H1 (cell line): ENCODE measurements at regions not wholly inside any gene's neighbourhood (a gene's known extent, or its start where the extent isn't known, plus 50 kb on each side); places are given as distances from the start of the nearest gene placed in this dataset.

Source experiments
- CTCF ChIA-PET: fragments of 300-600 bp; sonication (Branson Sonifier 250); formaldehyde crosslinking; loops from one replicate; lab custom pipeline; 2021; ENCODE audit not compliant: partially characterized antibody; lab: Charles Lee
- POLR2A ChIA-PET: fragments of 300-600 bp; sonication (Branson Sonifier 250); formaldehyde crosslinking; loops from one replicate; lab custom pipeline; 2021; ENCODE audit warnings: inconsistent platforms; ENCODE audit not compliant: partially characterized antibody; lab: Charles Lee
- DNase-seq, 2 experiments: peaks; one replicate each; pipeline versions ENCODE4 v3.0.0 to v3.0.0-alpha.2; 2010 to 2022; ENCODE audit warnings: low spot score in 2 of 2, low read depth in 1 of 2, mixed read lengths in 1 of 2
- FAIRE-seq: peaks from 2 replicates; lab custom pipeline; 2011; peaks lifted over from hg19 to GRCh38; lab: Jason Lieb, UNC
- H2AFZ ChIP-seq: 2 replicates; pipeline ENCODE4 v1.8.1; 2012; ENCODE audit warnings: low read length, inconsistent platforms
- H2AK5ac ChIP-seq: 2 replicates; pipeline ENCODE4 v1.6.1; 2013; ENCODE audit warnings: low read depth, low read length
- H2BK120ac ChIP-seq: replicated peaks from 2 replicates; pipeline ENCODE3; 2013; ENCODE audit warnings: low read depth, low read length, inconsistent platforms
- H2BK12ac ChIP-seq: 2 replicates; pipeline ENCODE4 v1.6.1; 2013; ENCODE audit warnings: low read depth, low read length
- H2BK15ac ChIP-seq: 2 replicates; pipeline ENCODE4 v1.6.1; 2013; ENCODE audit warnings: low read length
- H2BK20ac ChIP-seq: 2 replicates; pipeline ENCODE4 v1.6.1; 2013; ENCODE audit warnings: low read length
- H2BK5ac ChIP-seq: 2 replicates; pipeline ENCODE4 v1.6.1; 2013; ENCODE audit warnings: low read depth, low read length
- H3K14ac ChIP-seq: 2 replicates; pipeline ENCODE4 v1.6.1; 2013; ENCODE audit warnings: inconsistent platforms; ENCODE audit not compliant: insufficient read length
- H3K18ac ChIP-seq: 2 replicates; pipeline ENCODE4 v1.6.1; 2013; ENCODE audit warnings: low read length; ENCODE audit errors: extremely low read depth
- H3K23ac ChIP-seq: 2 replicates; pipeline ENCODE4 v1.6.1; 2013; ENCODE audit warnings: inconsistent platforms; ENCODE audit not compliant: insufficient read length
- H3K23me2 ChIP-seq: 2 replicates; pipeline ENCODE4 v1.6.1; 2013; ENCODE audit warnings: low read depth, low read length
- H3K27ac ChIP-seq: 2 replicates; pipeline ENCODE4 v1.6.1; 2011; ENCODE audit warnings: low read depth, low read length, inconsistent platforms
- H3K27me3 ChIP-seq, 4 experiments: replicated peaks in 1 of 4; 1 replicate in 1 of 4; 2 replicates in 3 of 4; pipeline versions ENCODE4 v1.6.1 to v1.8.1; 2011 to 2013; ENCODE audit warnings: low read length in 3 of 4, mild to moderate bottlenecking in 3 of 4, inconsistent platforms in 2 of 4, mixed read lengths in 2 of 4, moderate library complexity in 1 of 4; ENCODE audit not compliant: control insufficient read depth in 3 of 4, insufficient read depth in 3 of 4; ENCODE audit errors: extremely low read depth in 1 of 4
- H3K36me3 ChIP-seq, 4 experiments: 2 replicates each; pipeline versions ENCODE4 v1.6.1 to v1.8.1; 2011 to 2013; ENCODE audit warnings: mild to moderate bottlenecking in 4 of 4, low read length in 3 of 4, moderate library complexity in 2 of 4, control low read depth in 1 of 4, inconsistent platforms in 1 of 4; ENCODE audit not compliant: insufficient read depth in 4 of 4, control insufficient read depth in 2 of 4
- H3K4ac ChIP-seq: replicated peaks from 2 replicates; pipeline ENCODE3; 2013; ENCODE audit warnings: low read length, low read depth, mixed read lengths, inconsistent platforms; ENCODE audit not compliant: insufficient read length
- H3K4me1 ChIP-seq, 4 experiments: replicated peaks in 1 of 4; 1 replicate in 1 of 4; 2 replicates in 3 of 4; pipeline versions ENCODE4 v1.6.1 to v1.8.1; 2011 to 2013; ENCODE audit warnings: low read length in 3 of 4, inconsistent platforms in 2 of 4, mixed read lengths in 1 of 4; ENCODE audit not compliant: insufficient read depth in 4 of 4, control insufficient read depth in 3 of 4
- H3K4me2 ChIP-seq, 2 experiments: 2 replicates each; pipeline versions ENCODE4 v1.6.1 to v1.8.1; 2011 to 2013; ENCODE audit warnings: low read depth in 2 of 2, low read length in 2 of 2, control low read depth in 1 of 2, inconsistent platforms in 1 of 2, mild to moderate bottlenecking in 1 of 2; ENCODE audit not compliant: insufficient read depth in 1 of 2
- H3K4me3 ChIP-seq, 4 experiments: fragments of 200-600, 300-600 bp in 1 of 4; sonication (generic), shearing (Covaris generic), sonication (Bioruptor Twin) in 1 of 4; 2 replicates each; pipeline versions ENCODE4 v1.5.1 to v1.8.1; 2011 to 2016; ENCODE audit warnings: low read length in 4 of 4, low read depth in 3 of 4, control low read depth in 2 of 4, inconsistent platforms in 2 of 4, mild to moderate bottlenecking in 2 of 4, mixed read lengths in 1 of 4, moderate library complexity in 1 of 4; ENCODE audit not compliant: insufficient read depth in 2 of 4; ENCODE audit errors: extremely low read depth in 1 of 4
- H3K56ac ChIP-seq: replicated peaks from 2 replicates; pipeline ENCODE3; 2013; ENCODE audit warnings: low read depth, mild to moderate bottlenecking, mixed read lengths, low read length, inconsistent platforms; ENCODE audit not compliant: insufficient read length
- H3K79me1 ChIP-seq: 2 replicates; pipeline ENCODE4 v1.6.1; 2013; ENCODE audit warnings: low read depth, low read length, control low read depth
- H3K79me2 ChIP-seq, 2 experiments: 2 replicates each; pipeline versions ENCODE4 v1.6.1 to v1.8.1; 2012 to 2013; ENCODE audit warnings: low read length in 2 of 2, mild to moderate bottlenecking in 2 of 2, inconsistent platforms in 1 of 2; ENCODE audit not compliant: insufficient read depth in 2 of 2, control insufficient read depth in 1 of 2
- H3K9ac ChIP-seq, 4 experiments: replicated peaks in 1 of 4; 1 replicate in 1 of 4; 2 replicates in 3 of 4; pipeline versions ENCODE4 v1.6.1 to v1.8.1; 2011 to 2013; ENCODE audit warnings: low read depth in 3 of 4, low read length in 3 of 4, control low read depth in 2 of 4, mild to moderate bottlenecking in 2 of 4, moderate library complexity in 2 of 4, inconsistent platforms in 1 of 4; ENCODE audit errors: extremely low read depth in 1 of 4
- H3K9me3 ChIP-seq, 2 experiments: 2 replicates each; pipeline versions ENCODE4 v1.6.1 to v1.8.1; 2012 to 2013; ENCODE audit warnings: mild to moderate bottlenecking in 2 of 2, moderate library complexity in 2 of 2, control low read depth in 1 of 2, inconsistent platforms in 1 of 2, low read depth in 1 of 2, low read length in 1 of 2, mixed read lengths in 1 of 2; ENCODE audit not compliant: insufficient read depth in 2 of 2
- H4K20me1 ChIP-seq, 2 experiments: replicated peaks in 1 of 2; 2 replicates each; pipeline versions ENCODE3 to v1.8.1; 2011 to 2013; ENCODE audit warnings: inconsistent platforms in 2 of 2, low read length in 2 of 2, mild to moderate bottlenecking in 1 of 2; ENCODE audit not compliant: insufficient read depth in 2 of 2, control insufficient read depth in 1 of 2
- H4K5ac ChIP-seq: 2 replicates; pipeline ENCODE4 v1.6.1; 2013; ENCODE audit warnings: low read length, low read depth, mixed read lengths, inconsistent platforms; ENCODE audit not compliant: insufficient read length
- H4K8ac ChIP-seq: 2 replicates; pipeline ENCODE4 v1.8.0; 2013; ENCODE audit warnings: mild to moderate bottlenecking, moderate library complexity, low read length, inconsistent platforms; ENCODE audit not compliant: insufficient read depth; ENCODE audit errors: extremely low read depth
- H4K91ac ChIP-seq: replicated peaks from 2 replicates; pipeline ENCODE3; 2013; ENCODE audit warnings: low read length, mixed read lengths, inconsistent platforms; ENCODE audit not compliant: insufficient read length
- BACH1 ChIP-seq: IDR thresholded peaks from 2 replicates; pipeline ENCODE4 v1.6.1; 2012; ENCODE audit warnings: low read length, improper control_type of control experiment
- CBX5 ChIP-seq: fragments of 300-800, 300-1000 bp; sonication (generic); IDR thresholded peaks from 2 replicates; pipeline ENCODE4 v1.7.1; 2016; ENCODE audit warnings: antibody characterized with exemption, low read length, low read depth
- CREB1 ChIP-seq: IDR thresholded peaks from 2 replicates; pipeline ENCODE4 v1.6.1; 2012; ENCODE audit warnings: inconsistent platforms
- CTBP2 ChIP-seq: IDR thresholded peaks from 2 replicates; pipeline ENCODE4 v1.7.0; 2011; ENCODE audit warnings: borderline replicate concordance, mild to moderate bottlenecking, moderate library complexity, mixed read lengths, low read length; ENCODE audit not compliant: insufficient read depth, insufficient read length
- HDAC2 ChIP-seq, 2 experiments: fragments of 300-600 bp in 1 of 2; sonication (generic) in 1 of 2; IDR thresholded peaks; 2 replicates each; pipeline ENCODE4 v1.6.1; 2011 to 2012; ENCODE audit warnings: low read depth in 2 of 2, low read length in 2 of 2, mild to moderate bottlenecking in 2 of 2, moderate library complexity in 2 of 2, borderline replicate concordance in 1 of 2, inconsistent platforms in 1 of 2
- KDM4A ChIP-seq: IDR thresholded peaks from one replicate; pipeline ENCODE4 v1.7.1; 2012; ENCODE audit warnings: low read depth, mild to moderate bottlenecking, moderate library complexity, low read length, inconsistent platforms; ENCODE audit not compliant: severe bottlenecking
- PHF8 ChIP-seq: fragments of 200-600 bp; sonication (generic); conservative IDR thresholded peaks from 2 replicates; pipeline ENCODE4 v1.7.1; 2012; ENCODE audit warnings: low read depth, mild to moderate bottlenecking, inconsistent platforms, low read length, moderate library complexity
- RNF2 ChIP-seq: fragments of 200-900, 300-1000 bp; sonication (generic); IDR thresholded peaks from 2 replicates; pipeline ENCODE4 v1.7.1; 2016; ENCODE audit warnings: borderline replicate concordance, low read depth, mild to moderate bottlenecking, antibody characterized with exemption, low read length; ENCODE audit not compliant: poor library complexity, severe bottlenecking; ENCODE audit errors: missing control alignments
- SAP30 ChIP-seq: fragments of 300-600 bp; sonication (generic); IDR thresholded peaks from 2 replicates; pipeline ENCODE4 v1.7.1; 2012; ENCODE audit warnings: low read length, moderate library complexity, mild to moderate bottlenecking, inconsistent platforms; ENCODE audit not compliant: insufficient read depth, insufficient replicate concordance
- SUZ12 ChIP-seq: fragments of 200-600 bp; sonication (generic); IDR thresholded peaks from 2 replicates; pipeline ENCODE4 v1.6.1; 2012; ENCODE audit warnings: mild to moderate bottlenecking, inconsistent platforms, low read length, moderate library complexity, mixed read lengths
- WGBS, 2 experiments: shearing (Covaris generic) in 1 of 2; methylation state at CpG; one replicate each; pipeline versions ENCODE4 v1.1.6 to v1.1.7; 2013 to 2015; ENCODE audit warnings: low lambda C conversion rate in 2 of 2, mixed read lengths in 2 of 2, inconsistent platforms in 1 of 2, low coverage in 1 of 2, missing lambda C conversion rate in 1 of 2; ENCODE audit not compliant: insufficient replicate concordance in 2 of 2, insufficient coverage in 1 of 2, insufficient read length in 1 of 2; ENCODE audit errors: extremely low coverage in 1 of 2, missing lambda C conversion rate in 1 of 2; 5-methylcytosine and 5-hydroxymethylcytosine counted together

DNA sequence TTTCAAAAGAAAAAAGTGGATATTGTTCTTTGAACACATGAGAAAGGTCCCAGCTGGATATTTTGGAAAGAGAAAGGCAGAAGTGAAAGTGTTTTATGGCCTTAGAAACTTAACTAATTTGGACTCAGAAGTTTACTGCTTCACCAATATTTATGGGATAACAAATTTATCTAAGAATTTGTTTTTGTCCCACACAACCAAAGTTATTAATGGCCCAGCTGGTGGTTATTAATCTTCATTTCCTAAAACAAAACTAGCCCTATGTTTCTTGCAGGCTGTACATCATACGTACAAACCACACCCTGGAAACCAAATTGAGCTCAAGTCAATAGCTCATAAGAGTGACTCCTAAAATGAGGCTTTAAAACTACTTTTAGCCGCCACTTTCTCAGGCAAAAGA, 372.9 kb upstream of the LMCD1 start:
- 47% methylated on average over 2 of the region's 2 CpGs; no CpG with 5 or more reads in 1 of the 2 experiments for WGBS, 2 experiments
- POLR2A ChIA-PET: no interaction called here
- CTCF ChIA-PET: interaction anchor here (1.1 to 1.8 kb wide), 3 partner anchors 18 to 173 kb away, joined by 3 to 6 read pairs (median 5); no protein-coding TSS in a partner anchor

More for the DNA sequence above, 372.9 kb upstream of the LMCD1 start:
- H2AK5ac ChIP-seq: no peak overlapping the region
- no peak overlapping the region for H3K18ac ChIP-seq
- H3K9ac ChIP-seq: no peak overlapping the region
- H4K5ac ChIP-seq: no peak overlapping the region
- no peak overlapping the region for H4K91ac ChIP-seq
- no peaks in the 10 kb centered on the region for H3K4me1 ChIP-seq
- H3K56ac ChIP-seq: no peak overlapping the region
- no peak overlapping the region for H2BK12ac ChIP-seq
- no peak overlapping the region for H2AFZ ChIP-seq
- no peak overlapping the region for H3K4me3 ChIP-seq
- no peak for DNase-seq
- no peaks in the 10 kb centered on the region for H3K27me3 ChIP-seq
- H3K36me3 ChIP-seq: no peaks in the 10 kb centered on the region; a peak in 1 of 8 replicates
- no peak for TF ChIP-seq CBX5
- no peak for TF ChIP-seq PHF8
- no peak for TF ChIP-seq KDM4A
- no peak for TF ChIP-seq SUZ12
- TF ChIP-seq HDAC2 (IDR thresholded peaks at IDR 0.05; ENCODE audit: borderline replicate concordance in 1 of 2, low read depth in 2 of 2, low read length in 2 of 2): no peak
- TF ChIP-seq RNF2: no peak
- TF ChIP-seq BACH1: no peak
- TF ChIP-seq CREB1: no peak
- no peak for TF ChIP-seq CTBP2
- TF ChIP-seq SAP30: no peak
- H3K9me3 ChIP-seq: 0 out of 4 replicates have a peak, but pooled peaks cover 0 to 5% of the 10 kb centered on the region in 2 experiments
- no peak overlapping the region for H3K4ac ChIP-seq
- no peaks in the 10 kb centered on the region for H4K20me1 ChIP-seq
- no peak overlapping the region for H3K27ac ChIP-seq
- no peak for FAIRE-seq
- H2BK20ac ChIP-seq: no peak overlapping the region
- H3K14ac ChIP-seq: no peak overlapping the region
- H2BK120ac ChIP-seq: no peak overlapping the region
- H3K79me1 ChIP-seq: no peaks in the 10 kb centered on the region
- H3K4me2 ChIP-seq: no peak overlapping the region
- H2BK5ac ChIP-seq: no peak overlapping the region
- H3K23ac ChIP-seq: no peak overlapping the region
- H2BK15ac ChIP-seq: no peak overlapping the region
- H3K23me2 ChIP-seq: no peaks in the 10 kb centered on the region
- no peaks in the 10 kb centered on the region for H3K79me2 ChIP-seq
- H4K8ac ChIP-seq: no peak overlapping the region
